NCI-H187 treated with DMSO at 0.1 percent for 48 hours (cell line): ENCODE measurements at regions not wholly inside any gene's neighbourhood (a gene's known extent, or its start where the extent isn't known, plus 50 kb on each side); places are given as distances from the start of the nearest gene placed in this dataset.

Experiments
- DNase-seq: peaks from one replicate; lab custom pipeline; 2025; lab: John Stamatoyannopoulos, UW

DNA sequence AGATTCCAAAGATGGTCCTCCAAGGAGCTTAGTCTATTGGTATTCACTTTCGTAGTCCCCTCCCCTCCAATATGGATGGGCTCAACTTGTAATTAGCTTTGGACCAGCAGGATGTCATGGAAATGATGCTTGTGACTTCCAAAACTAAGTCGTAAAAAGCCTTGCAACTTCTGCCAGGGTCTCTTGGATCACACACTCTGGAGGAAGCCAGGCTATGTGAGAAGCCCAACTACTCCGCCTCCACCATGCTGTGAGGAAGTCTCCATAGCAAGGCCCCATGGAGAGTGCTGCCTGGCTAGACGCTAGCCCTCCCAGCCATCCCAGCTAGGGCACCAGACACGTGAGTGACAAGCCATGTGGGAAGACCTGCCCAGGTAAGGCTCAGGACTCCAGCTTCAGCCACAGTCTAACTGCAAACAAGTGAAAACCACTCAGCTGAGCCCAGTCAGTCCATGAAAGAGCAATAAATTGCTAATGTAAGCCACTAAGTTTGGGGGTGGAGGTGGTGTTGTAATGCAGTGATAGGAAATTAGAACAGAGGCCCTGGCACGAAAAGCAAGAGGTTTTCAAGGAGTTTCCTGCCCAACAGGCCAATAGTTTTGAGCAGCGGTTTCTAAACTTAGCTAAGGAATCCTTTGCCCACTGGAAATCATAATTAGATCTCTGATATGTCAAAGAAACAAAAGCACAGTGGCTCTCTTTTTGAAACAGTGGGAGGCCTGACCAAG lies 77.5 kb upstream of the GLI2 start:
- no peak for DNase-seq

DNA sequence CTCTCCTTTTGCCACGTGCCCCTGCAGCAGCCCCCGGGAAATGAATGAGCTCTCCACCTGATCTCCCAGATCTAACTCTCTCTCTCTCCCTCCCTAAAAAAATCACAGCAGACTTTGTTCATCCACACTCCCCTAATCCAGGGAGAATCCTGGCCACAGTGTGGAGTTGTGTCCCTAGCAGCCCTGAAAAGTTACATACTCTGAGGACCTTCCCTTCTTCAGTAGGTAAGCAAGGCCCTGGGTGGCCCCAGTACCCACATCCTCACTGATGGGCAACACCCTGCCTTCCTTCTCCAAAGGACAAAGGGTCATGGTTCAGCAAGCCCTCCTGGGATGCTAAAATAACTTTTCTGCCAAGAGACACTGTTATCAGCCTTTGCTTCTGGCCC lies 76.9 kb upstream of the GLI2 start:
- DNase-seq = no peak

DNA sequence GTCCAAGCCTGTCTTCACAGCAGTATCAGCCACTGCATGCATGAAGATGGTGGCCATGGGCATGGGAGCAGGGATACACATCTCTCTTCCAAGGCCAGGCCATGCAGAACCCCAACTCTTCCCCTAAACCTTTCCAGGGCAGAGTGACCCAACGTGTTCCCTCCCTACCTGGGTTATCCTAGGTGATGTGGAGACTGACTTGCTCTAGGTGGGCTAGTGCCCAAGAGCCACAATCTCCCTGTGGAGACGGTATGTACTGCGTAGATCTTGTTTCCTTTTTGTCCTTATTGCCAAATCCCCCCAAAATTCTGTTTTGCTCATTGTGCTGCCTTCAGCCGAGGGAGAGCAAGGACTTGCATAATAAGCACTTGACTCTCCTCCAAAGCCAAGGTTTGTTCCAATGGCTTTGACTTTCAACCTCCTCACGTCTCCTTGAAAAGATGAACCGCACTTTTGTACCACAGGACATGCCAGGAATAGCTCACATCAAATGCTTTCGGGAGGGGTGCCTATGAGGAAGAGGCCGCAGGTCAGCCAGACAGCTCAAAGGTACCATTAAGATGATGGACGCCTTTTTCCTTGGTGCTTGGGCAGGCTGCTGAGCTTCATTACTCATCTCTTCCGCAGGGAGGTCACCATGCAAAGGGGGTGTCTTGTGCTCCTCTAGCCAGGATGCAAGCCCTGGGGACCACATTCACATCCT lies 76.2 kb upstream of the GLI2 start:
- DNase-seq = no peak

DNA sequence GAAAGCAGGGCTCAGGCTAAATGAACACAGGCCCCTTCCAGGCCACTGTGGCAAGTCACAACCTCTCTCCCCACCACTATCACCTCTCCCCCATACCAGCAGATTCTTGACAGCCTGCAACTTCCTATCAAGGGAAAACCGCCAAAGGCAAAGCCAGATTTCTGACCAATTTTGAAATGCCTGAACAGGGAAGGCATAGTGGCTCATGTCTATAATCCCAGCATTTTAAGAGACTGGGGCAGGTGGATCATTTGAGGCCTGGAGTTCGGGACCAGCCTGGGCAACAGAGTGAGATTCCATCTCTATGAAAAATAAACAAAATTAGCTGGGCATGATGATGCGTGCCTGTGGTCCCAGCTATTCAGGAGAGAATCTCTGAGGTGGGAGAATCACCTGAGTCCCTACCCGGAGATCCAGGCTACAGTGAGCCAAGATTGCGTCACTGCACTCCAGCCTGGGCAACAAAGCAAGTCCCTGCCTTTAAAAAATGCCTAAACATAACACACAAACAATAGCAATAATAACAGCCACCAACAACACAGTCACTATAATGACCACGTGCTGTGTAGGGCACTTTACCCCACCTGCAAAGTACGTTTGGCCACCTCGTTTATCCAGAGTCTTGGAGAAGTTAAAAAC lies 75.5 kb upstream of the GLI2 start:
- no peak for DNase-seq

DNA sequence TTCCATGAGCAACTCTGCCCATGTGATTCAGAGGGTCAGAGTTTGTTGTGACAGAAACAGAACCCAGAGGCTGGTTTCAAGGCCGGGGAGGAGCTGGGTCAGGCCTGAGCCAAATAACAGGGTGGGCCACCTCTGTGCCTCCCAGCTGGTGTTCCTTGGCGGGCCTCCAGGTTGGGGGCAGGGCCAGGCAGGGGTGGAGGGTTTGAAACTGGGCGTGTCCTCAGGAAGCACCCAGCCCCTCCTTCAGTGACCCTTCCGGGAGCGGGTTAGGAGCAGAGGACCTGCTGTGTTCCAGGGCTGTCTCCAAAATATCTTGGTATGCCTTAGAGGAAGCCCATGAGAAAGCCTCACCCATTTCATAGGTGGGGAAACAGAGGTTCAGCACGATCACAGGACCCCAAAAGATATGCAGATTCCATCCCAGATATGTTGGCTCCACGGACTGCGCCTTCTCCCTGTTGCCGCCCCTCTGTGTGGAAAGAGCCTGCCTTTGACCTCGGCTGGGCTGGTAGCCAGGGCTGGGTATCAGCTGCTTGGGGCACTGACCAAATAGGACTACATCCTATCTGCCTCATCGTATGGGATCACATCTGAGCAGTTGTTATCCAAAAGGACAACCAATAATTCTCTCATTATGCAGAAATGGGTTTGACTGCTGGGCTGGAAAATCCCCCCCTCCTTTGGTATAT lies 74.8 kb upstream of the GLI2 start:
- DNase-seq = no peak

DNA sequence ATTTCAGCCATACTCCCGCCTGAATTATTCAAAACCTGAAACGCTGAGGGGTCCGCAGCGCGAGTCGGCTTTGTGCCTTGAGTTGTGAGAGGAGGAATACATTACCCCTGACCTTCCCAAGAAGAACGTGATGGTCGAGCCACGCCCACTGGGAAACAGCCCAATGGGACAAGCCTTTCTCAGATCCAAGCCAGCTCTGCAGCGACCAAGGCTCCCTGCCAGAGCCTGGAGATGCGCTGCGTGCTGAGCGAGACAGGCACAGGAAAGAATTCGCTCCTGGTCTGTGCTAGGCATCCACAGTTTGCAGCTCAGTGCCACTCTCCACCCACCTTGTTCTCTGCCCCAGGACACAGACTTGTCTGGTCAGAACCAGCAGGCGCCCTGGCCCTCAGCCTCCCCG lies 74.1 kb upstream of the GLI2 start:
- no peak for DNase-seq

DNA sequence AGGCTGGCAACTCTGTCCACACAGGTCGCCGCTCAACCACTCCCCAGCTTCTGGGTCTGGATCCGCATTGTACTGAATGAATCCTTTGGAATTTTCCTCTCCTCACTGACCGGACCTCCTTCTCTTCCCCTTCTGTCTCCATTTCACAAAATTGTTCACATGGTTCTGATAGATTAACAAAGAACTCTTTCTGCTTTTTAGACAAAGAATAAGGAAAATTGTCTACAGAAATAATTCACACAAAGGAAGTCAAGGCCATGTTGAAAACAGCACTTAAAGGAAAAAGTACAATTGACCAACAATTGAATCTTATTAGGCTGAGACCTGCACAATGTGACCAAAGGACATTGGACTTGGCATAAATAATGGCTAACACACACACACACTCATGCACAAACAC lies 73.6 kb upstream of the GLI2 start:
- no peak for DNase-seq

DNA sequence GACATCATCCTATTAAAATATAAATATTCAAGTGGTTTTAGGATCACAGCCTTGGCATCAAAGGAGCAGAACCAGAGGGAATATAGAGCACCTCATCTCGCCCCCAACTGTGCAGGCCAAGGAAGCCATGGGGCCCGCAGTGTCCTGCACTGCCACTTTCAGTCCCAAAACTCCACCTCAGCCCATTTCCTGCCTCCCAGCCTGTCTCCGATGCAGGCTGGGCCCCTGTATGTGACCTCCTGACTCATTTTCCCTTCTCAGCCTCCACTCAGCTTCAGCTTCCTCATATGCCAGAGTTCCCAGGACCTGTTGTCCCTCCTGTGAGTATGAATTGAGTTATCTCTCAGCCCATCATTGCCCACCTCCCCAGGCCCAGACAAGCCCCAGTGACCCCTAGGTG lies 72.9 kb upstream of the GLI2 start:
- no peak for DNase-seq

DNA sequence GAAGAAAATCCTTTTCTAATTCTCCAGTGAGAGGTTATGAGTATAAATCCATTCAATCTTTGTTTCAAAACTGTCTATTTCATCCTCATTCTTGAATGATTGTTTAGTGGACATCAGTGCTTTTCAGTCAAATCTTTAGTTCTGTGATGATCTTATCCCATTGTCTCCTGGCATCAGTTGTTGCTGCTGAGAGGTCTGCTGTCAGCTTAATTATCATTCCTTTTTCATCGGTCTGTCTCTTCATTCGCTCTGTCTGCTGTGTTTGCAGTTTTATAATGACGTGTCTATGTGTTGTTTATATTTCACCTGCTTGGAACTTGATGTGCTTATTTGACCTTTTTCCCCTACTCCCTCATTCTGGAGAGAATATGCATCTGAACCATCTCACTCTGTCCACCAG lies 69.2 kb upstream of the GLI2 start:
- DNase-seq = no peak

DNA sequence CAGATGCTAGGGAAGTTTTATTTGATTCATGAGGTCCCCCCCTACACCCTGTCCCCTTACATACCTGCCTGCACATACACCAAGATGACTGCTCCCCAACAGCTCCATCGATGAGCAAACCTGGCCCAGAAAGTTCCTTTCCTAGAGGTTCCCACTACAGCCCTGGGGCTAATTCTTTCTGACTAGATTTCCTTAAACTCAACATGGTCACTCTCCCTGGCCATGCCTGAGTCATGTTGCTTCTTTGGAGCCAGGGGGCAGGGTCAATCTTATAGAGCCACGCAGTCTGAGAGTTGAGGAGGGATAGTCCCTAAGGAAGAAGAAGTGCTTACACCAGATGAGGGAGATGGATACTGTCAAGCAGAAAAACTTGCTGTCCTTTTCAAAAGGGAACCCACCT lies 67.7 kb upstream of the GLI2 start:
- DNase-seq = no peak

DNA sequence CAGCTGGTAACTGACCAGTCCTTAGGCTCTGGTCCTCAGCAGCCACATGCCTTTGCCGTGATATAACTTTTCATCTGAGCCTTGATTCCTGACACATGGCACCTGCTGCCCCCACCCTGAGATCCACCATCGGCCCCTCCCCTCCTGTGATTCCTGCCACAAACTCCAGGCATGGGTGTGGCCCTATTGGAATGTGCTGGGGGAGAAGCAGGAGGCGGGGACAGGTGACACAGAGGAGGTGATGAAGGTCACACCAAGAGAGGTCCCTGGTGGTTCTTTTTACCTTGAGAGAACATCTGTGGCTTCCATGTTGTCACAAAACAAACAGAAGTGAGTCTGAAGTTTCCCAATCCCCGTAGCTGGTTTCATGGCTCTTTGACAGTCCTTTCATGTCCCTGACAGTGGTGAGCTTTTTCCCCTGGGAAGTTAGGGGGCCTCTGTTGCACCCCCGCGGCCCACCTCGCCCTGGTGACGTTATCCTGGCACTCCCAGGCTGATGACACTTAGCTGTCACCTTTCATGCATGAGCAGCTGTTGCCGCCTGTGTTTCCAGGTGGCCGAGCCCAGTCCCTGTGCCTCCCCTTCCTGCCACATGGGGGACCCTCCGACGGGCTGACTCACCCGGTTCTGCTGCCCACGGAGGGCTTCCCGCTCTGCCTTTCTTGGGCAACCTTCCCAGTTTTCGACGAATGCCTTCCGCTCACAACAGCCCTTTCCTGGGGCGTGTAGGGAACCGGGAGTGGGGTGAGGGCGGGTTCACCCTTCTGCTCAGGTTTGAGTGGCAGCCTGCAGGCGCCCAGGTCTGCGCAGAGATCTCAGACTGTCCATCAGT lies 66.3 kb upstream of the GLI2 start:
- DNase-seq = no peak

DNA sequence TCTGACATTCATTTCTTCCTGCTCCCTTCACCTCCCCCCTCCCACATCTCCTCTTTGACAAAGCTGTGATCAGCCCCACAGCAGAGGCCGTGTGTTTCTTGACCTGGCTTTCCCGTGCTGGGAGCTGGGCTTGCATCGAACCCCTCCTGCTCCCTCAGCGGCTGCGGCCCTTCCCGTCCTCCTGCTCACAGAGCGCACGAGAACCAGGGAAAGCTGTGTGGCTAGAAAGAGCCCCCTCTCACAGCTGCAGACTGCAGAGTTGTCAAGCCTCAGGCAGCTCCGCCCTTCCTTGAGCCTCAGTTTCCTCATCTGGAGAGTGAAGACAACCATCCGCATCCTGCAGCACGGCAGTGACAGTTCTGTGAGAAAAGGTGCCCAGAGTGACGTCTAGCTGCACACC lies 65.7 kb upstream of the GLI2 start:
- no peak for DNase-seq

DNA sequence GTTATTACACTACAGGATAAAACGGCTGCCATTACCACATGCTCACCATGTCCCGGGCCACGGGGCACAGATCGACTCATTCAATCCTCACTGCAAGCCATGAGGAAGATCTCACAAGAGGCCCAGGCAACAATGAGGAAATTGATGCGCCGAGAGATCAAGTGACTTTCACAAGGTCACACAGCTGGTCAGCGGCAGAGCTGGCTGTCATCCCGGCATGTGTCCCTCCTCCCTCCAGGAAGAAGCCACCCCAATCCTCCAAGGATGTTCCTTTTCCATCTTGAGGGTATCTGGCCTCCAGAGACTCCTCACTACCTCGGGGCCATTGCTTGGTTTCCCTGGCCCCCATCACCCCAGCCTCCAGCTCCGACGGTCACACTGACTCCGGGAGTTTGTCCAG lies 65.3 kb upstream of the GLI2 start:
- no peak for DNase-seq

DNA sequence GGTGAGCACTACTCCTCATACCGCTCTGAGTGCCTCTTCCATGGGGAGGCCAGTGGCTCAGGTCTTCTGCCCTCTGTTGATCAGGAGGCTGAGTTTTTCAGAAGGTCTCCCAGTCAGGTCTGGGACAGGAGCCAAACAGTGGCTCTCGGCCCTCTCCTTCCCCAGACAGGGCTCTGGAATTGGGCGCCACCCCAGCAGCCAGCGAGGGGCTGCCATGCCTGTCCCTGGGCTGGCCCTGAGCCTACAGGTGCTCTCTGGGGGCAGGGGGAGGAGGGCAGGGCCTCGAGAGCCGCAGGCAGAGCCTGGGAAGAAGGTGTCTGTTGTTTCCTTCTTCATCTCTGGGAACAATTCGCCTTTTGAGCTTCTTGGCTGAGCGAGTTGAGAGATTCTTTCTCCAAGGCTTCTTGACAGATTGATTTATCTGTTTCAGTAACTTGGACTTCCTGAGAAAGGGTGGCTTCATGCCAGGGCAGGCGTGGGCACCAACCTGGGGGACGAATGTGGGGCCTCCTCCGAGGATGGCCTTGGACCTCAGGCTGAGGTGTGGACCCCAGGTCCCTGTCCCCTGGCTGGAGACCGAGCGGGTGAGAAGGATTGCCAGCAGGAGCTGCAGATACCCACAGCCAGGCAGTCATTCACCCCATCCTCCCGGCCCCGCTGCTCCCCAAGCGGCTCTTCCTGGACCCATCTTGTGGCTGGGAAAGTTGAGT lies 64.7 kb upstream of the GLI2 start:
- DNase-seq = no peak

DNA sequence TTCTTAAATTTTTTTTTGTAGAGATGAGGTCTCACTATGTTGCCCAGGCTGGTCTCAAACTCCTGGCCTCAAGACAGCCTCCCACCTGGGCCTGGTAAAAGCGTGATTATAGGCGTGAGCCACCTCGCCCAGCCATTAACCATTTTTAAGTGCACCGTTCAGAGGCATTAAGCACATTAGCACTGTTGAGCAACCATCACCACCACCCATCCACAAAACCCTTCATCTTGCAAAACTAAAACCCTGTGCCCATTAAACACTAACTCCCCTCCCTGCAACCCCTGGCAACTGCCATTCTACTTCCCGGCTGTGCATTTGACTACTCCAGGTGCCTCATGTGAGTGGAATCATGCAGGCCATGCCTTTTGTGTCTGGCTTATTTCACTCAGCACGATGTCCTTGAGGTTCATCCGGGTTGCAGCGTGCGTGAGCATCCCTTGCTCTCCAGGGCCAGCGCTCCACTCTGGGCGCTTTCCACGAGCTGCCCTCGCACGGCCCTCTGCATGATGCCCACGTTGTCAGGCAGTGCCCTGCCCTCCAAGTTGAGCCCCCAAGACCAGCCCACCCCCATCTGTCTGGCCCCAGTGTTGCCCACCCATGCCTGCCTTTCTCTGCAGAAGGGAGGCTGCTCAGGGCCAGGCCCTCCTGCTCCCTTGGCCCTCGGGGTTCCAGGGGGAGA lies 63.0 kb upstream of the GLI2 start:
- DNase-seq = no peak

DNA sequence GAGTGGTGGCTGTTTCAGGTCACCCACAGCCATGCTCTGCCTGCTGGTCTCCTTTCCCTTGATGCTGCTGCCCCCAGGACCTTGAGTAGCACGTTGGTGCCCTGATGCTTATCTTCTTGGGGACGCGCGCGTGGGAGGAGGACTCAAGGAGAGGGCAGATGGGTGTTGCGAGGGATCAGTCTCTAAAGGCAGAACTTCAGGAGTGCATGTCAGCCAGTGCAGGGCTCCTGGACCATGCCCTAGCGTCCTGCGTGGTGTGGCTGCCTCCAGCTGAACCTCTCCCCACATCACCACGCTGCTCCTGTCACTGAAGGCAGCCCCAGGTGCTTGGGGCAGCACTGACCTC lies 62.5 kb upstream of the GLI2 start:
- DNase-seq = no peak

DNA sequence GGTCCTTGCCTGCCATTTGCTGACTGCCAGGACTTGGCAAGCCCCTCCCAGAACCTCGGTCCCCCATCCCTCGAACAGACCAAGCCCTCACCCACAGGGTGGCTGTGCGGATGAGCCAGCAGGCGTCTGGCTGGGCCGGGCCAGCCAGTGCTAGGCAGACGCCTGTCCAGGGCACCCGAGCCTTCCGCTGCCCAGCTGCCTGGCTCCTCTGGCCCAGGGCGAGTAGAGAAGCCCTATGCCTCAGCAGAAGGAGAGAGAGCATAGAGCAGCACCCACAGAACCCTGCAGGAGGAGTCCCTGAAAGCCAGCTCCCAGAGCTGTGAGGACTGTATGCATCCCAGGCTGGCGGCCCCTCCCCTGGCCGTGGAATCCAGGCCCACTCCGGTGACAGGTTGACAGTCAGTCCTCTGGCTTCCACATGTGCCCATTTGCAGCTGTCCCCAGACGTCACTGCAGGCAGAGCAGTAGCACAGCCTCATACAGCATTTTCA lies 62.1 kb upstream of the GLI2 start:
- DNase-seq = no peak

DNA sequence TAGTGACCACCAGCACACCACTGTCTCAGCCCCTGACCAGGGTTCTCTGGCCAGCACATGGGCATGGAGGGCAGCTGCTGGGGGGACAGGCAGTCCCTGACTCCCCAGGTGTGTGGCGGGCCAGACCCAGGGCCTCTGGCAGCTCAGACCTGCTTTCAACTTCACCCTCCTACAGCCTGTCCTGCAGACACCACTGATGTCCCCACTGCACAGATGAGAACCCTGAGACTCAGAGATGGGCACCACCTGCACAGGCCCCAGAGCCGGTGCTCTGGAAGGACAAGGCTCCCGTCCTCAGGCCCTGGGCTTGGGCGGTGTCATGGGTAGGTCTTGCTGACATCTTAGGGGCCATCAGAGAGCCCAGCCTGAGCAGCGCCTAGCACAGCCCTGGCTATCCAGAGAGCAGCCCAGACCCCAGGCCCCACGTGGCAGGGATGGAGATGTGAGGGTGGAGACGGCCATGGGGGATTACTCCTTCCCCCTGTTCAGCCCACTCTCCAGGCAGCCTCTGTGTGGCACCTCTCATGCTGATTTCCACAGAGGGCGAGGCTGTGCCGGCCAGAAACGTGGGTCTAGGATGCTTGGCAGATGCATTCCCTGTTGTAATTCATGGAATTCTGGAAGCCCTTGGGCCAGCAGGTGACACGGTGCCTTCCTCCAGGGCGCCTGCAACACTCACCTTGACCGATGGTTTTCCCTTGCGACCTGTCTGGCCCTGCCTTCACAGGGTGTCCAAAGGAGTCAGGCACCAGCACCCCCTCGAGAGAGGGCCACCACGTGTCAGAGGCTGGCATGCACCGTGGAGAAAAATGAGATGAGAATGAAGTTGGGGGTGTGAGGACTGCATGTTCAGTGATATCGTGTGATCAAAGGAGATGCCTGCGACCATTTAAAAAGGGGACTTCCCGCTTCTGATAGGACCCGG lies 61.2 kb upstream of the GLI2 start:
- DNase-seq = no peak

DNA sequence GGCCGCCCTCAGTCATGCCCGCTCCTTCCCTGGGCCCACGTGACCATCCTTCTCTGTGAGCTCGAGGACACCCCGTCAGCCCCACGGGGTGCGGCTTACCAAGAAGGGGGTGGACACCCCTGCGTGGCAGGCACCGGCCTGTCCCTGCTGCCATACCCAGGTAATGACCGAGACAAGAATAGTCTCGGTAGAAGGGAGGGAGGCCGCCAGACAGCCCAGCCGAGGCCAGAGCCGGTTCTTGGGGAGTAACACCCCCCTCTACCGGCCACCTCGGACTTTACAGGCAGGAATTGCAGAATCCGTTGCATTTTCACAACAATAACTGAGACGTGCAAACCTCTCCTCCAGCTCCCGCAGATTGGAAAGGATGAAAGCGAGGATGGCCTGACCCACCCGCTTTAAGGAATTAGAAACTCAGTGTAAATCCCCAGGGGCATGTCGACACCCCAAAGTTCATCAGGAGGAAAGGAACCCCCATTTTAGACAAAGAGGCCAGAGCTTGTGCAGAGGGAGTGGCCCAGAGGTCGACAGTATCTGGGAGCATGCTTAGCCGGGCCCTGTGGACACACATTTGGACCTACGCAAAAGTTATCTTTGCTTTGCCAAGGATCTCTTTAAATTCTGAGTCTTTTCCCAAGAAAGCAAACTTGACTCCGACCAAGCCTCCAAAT lies 60.1 kb upstream of the GLI2 start:
- no peak for DNase-seq
